ENCODE measurements at regions not wholly inside any gene's neighbourhood (a gene's known extent, or its start where the extent isn't known, plus 50 kb on each side); places are given as distances from the start of the nearest gene placed in this dataset.

DNA sequence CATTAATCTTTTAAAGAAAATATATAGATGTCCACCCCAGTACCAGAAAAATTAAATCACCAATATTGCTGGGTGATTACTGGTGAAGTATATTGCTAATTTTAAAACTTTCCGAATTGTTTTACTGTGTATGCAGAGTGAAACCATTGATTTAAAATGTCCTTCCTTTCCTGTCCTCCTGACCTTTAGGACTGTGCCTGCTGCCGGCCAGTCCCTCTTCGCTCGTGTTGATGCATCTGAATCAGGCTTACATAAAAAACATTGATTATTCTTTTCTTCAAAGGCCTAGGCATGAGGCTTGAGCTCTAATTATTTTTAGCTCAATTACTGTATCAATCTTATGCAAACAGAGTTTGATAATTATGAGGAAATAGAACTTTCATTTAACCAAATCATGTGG lies 1128.1 kb downstream of the BRINP3 start:
- no peak overlapping the region for H3K4me3 ChIP-seq (ENCODE audit: severe bottlenecking)
- H3K27ac ChIP-seq (ENCODE audit: poor library complexity, severe bottlenecking) = no peak overlapping the region
- DNase-seq (ENCODE audit: low spot score) (no peak), ATAC-seq (ENCODE audit: low read depth) (no peak)
- no peaks in the 10 kb centered on the region for H3K9me3 ChIP-seq (ENCODE audit: severe bottlenecking)
- peaks cover 20% of the 10 kb centered on the region for H3K27me3 ChIP-seq (ENCODE audit: insufficient read depth, poor library complexity, severe bottlenecking)
- no peaks in the 10 kb centered on the region for H3K36me3 ChIP-seq (ENCODE audit: low read depth)
- TF ChIP-seq, protein P1, sequence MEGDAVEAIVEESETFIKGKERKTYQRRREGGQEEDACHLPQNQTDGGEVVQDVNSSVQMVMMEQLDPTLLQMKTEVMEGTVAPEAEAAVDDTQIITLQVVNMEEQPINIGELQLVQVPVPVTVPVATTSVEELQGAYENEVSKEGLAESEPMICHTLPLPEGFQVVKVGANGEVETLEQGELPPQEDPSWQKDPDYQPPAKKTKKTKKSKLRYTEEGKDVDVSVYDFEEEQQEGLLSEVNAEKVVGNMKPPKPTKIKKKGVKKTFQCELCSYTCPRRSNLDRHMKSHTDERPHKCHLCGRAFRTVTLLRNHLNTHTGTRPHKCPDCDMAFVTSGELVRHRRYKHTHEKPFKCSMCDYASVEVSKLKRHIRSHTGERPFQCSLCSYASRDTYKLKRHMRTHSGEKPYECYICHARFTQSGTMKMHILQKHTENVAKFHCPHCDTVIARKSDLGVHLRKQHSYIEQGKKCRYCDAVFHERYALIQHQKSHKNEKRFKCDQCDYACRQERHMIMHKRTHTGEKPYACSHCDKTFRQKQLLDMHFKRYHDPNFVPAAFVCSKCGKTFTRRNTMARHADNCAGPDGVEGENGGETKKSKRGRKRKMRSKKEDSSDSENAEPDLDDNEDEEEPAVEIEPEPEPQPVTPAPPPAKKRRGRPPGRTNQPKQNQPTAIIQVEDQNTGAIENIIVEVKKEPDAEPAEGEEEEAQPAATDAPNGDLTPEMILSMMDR (IDR thresholded peaks at IDR 0.05; ENCODE audit: poor library complexity, severe bottlenecking) = no peak
- H3K4me1 ChIP-seq (ENCODE audit: insufficient read depth, poor library complexity, severe bottlenecking) = no peaks in the 10 kb centered on the region

DNA sequence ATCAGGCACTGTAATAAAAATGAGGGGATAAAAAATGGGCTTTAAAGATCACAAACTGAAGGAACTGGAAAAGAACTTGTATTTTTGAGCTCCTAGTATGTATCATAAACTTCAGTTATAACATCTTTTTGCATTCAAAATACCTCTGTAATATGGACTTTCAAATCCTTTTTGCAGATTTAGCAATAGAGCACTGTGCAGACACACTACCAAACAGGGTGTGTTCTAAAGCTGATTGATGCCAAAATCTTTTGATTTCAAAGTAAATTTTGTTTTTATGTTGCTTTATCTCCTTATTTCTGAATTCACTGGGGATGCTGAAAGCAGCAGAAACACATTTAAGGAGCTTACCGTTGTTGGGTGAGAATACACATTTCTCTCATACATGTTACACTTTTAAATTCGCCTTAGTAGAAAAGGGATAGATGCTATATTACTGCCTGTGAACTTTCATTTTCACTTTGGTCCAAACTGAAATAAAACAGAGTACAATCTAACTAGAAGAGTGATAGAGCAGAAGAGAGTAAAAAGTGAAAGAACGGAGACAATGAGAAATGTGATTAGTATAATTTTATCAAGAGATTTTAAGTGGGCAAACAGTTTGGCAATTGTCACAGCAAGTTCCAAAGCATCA lies 1126.6 kb downstream of the BRINP3 start:
- Histone ChIP-seq H3K4me1 (ENCODE audit: insufficient read depth, poor library complexity, severe bottlenecking) (no peaks in the 10 kb centered on the region), H3K9me3 (ENCODE audit: severe bottlenecking) (no peaks in the 10 kb centered on the region), H3K27me3 (ENCODE audit: insufficient read depth, poor library complexity, severe bottlenecking) (peaks cover 18% of the 10 kb centered on the region), H3K36me3 (ENCODE audit: low read depth) (no peaks in the 10 kb centered on the region), H3K27ac (ENCODE audit: poor library complexity, severe bottlenecking) (no peak overlapping the region), H3K4me3 (ENCODE audit: severe bottlenecking) (no peak overlapping the region)
- DNase-seq (ENCODE audit: low spot score) = no peak
- TF ChIP-seq, protein P1 (IDR thresholded peaks at IDR 0.05; ENCODE audit: poor library complexity, severe bottlenecking) = no peak
- no peak for ATAC-seq (ENCODE audit: low read depth)

DNA sequence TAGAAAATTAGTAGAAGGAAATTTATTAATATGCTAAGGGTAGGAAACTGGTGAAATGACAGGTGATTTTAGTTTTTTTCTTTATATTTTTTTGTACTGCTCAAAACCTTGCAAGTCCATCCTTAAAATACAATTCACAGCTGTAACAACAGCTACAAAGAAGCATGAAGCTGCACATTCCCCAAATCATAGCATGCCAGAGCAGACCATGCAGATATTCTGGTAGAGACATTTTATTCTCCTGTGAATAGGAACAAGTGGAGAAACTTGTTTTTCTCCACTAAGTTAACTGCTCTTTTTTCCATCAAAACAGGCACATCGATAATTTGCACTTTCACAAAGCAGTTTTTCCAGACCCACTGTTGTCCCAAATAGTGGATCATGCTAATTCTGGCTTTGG lies 1125.7 kb downstream of the BRINP3 start:
- H3K9me3 ChIP-seq (ENCODE audit: severe bottlenecking) = no peaks in the 10 kb centered on the region
- no peaks in the 10 kb centered on the region for H3K4me1 ChIP-seq (ENCODE audit: insufficient read depth, poor library complexity, severe bottlenecking)
- no peak overlapping the region for H3K4me3 ChIP-seq (ENCODE audit: severe bottlenecking)
- peaks cover 15% of the 10 kb centered on the region for H3K27me3 ChIP-seq (ENCODE audit: insufficient read depth, poor library complexity, severe bottlenecking)
- ATAC-seq (ENCODE audit: low read depth) (no peak), DNase-seq (ENCODE audit: low spot score) (no peak)
- TF ChIP-seq, protein P1 (IDR thresholded peaks at IDR 0.05; ENCODE audit: poor library complexity, severe bottlenecking) = no peak
- no peak overlapping the region for H3K27ac ChIP-seq (ENCODE audit: poor library complexity, severe bottlenecking)
- no peaks in the 10 kb centered on the region for H3K36me3 ChIP-seq (ENCODE audit: low read depth)

DNA sequence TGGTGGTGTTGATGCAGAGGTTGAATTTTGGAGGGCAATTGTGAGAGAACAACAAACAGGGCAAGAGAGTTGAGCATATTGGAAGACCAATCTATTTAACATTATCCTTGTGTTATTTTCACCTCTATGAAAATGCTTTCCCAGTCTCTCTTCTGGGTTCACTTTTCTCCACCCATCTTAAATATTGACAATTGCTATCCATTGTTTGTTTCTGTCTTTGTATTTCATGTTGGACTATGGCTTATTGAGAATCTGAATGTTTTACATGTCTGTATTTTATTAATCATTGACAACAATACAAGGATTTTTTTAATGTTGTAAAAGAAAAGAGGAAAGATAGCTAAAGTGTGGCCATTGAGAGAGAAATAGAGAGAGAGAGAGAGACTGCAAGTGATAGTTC lies 1121.5 kb downstream of the BRINP3 start:
- Histone ChIP-seq H3K4me1 (ENCODE audit: insufficient read depth, poor library complexity, severe bottlenecking) (no peaks in the 10 kb centered on the region), H3K36me3 (ENCODE audit: low read depth) (no peaks in the 10 kb centered on the region), H3K27me3 (ENCODE audit: insufficient read depth, poor library complexity, severe bottlenecking) (peaks cover 5% of the 10 kb centered on the region), H3K9me3 (ENCODE audit: severe bottlenecking) (no peaks in the 10 kb centered on the region), H3K4me3 (ENCODE audit: severe bottlenecking) (no peak overlapping the region), H3K27ac (ENCODE audit: poor library complexity, severe bottlenecking) (no peak overlapping the region)
- DNase-seq (ENCODE audit: low spot score) (no peak), ATAC-seq (ENCODE audit: low read depth) (no peak)
- TF ChIP-seq, protein P1 (IDR thresholded peaks at IDR 0.05; ENCODE audit: poor library complexity, severe bottlenecking) = no peak

DNA sequence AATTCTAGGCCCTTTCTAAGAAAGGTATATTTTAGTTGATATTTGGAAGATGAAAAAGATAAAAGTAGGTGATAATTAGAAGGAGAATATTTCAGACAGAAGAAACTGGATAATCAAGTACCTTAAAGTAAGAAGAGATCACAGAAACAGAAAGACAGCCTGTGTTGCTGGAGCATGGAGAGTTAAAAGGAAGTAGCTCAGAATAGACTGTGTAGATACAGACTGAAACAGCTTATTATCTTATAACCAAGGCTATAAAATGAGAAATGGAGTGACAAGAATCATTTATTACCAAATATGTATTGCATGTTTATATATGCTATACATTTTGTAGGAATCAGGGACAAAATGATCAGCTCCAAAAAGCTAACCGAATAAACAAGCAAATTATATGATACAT lies 1120.3 kb downstream of the BRINP3 start:
- TF ChIP-seq, protein P1 (IDR thresholded peaks at IDR 0.05; ENCODE audit: poor library complexity, severe bottlenecking) = no peak
- no peak overlapping the region for H3K4me3 ChIP-seq (ENCODE audit: severe bottlenecking)
- ATAC-seq (ENCODE audit: low read depth) (no peak), DNase-seq (ENCODE audit: low spot score) (no peak)
- no peaks in the 10 kb centered on the region for H3K4me1 ChIP-seq (ENCODE audit: insufficient read depth, poor library complexity, severe bottlenecking)
- H3K27ac ChIP-seq (ENCODE audit: poor library complexity, severe bottlenecking) = no peak overlapping the region
- peaks cover 5% of the 10 kb centered on the region for H3K27me3 ChIP-seq (ENCODE audit: insufficient read depth, poor library complexity, severe bottlenecking)
- H3K36me3 ChIP-seq (ENCODE audit: low read depth) = no peaks in the 10 kb centered on the region
- H3K9me3 ChIP-seq (ENCODE audit: severe bottlenecking) = no peaks in the 10 kb centered on the region
